Cerebellar cortex (tissue), 1 donor: ENCODE measurements at regions not wholly inside any gene's neighbourhood (a gene's known extent, or its start where the extent isn't known, plus 50 kb on each side); places are given as distances from the start of the nearest gene placed in this dataset.

Experiments
- DNase-seq: peaks from one replicate; pipeline ENCODE4 v3.0.0-alpha.2; 2015; ENCODE audit warnings: low spot score

DNA sequence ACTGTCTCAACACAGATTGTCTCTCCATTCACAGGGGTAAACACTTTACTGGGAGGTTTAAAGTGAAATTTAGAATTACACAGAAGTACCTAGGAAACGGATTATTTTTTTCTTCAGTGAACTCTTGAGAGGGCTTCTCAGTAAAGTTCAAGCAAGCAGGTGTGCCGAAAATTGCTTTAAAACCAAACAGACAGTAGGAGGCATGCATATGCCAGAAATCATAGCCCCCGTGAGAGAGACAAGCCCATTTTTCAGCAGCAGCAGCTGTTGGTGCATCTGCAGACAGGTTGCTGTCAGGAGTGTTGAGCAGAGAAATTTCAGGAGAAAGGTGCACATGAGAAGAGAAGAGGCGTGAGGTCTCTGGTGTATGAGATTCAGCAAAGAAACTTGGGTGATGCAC is 2115.5 kb upstream of the CELF4 start:
- no peak for DNase-seq

DNA sequence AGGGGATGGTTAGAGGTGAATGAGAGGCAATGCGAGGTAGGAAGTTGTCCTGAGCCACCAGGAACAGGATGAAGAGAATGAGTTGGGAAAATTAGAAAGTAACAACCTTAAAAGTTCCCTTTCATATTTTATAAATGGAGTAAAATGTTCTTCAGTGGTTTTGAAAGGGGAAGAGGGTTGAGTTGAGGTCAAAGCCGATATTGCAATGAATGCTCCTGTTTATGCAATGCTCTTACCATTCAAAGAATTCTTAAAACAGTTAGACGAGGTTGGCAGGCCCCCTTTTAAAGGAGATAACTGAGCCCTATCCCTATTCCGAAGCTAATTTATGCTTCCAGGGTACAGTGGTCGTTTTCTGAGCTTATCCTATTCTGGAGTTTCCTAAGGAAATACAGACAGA is 2110.3 kb upstream of the CELF4 start:
- no peak for DNase-seq

DNA sequence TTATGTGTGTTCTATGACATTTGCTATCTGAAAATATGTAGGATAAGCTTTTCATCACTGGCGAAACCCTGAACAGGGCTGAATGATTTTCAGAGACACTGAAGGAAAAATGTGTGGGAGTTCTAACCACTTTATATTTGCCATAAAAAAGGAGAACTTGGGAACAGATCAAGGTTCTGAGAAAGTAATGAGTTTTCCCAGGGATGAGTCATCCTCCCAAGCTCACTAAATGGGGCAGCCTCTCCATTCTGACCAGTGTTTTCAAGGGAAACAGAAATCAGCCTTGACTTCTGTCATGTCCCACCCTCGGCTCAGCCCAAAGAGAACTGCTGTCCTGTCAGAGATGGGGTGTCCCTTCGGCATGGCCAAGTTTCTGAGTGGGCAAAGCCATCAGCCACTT is 2109.8 kb upstream of the CELF4 start:
- DNase-seq = no peak

DNA sequence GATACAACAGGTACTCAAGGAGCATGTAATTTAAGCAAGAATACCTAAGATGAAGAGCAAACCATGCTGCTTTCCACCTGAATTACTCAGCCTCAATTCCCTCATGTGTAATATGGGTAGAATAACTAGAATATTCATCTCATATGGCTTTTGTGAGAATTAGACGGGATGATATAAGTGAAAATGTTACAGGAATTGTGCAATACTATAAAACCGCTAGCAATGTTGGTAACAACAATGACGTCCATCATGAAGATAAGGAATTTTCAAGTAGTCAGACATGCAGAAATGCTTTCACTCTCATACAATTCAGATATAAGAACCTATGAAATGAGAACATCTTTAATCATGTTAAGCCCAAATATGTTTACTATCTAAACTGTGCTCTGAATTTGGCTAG is 2106.6 kb upstream of the CELF4 start:
- DNase-seq = no peak

DNA sequence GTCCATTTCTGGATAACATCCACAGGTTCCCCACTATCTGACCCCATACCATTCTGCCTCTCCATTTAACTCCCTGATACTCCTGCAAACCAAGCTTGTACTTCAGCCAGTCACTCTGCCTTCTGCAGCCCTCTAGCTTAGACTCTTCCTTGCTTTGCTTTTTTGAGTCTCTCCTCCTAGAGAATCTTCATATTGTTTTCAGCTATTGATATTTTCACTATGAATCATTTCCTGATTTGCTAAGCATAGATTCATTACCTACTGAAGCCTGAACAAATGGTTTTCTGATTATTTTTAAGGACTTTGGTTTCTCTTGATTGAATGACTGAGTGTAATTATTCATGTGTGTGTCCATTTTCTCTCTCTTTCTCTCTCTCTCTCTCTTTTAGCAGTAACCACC is 2102.3 kb upstream of the CELF4 start:
- DNase-seq = no peak

DNA sequence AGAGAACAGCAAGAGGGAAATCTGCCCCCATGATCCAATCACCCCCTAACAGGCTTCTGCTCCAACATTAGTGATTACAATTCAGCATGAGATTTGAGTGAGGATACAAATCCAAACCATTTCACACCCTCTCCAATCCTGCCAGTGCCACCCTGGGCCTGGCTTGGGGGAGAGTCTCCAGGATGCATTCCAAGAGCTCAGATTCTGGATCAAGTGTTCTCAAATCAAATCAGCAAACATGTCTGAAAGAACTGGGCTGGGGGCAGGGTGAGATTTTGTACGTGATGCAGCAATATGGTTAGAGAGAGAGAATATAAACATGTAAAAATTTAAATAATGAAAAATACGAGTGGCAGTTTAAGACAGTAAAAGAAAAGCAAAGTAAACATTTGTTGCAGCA is 2100.9 kb upstream of the CELF4 start:
- DNase-seq = no peak

DNA sequence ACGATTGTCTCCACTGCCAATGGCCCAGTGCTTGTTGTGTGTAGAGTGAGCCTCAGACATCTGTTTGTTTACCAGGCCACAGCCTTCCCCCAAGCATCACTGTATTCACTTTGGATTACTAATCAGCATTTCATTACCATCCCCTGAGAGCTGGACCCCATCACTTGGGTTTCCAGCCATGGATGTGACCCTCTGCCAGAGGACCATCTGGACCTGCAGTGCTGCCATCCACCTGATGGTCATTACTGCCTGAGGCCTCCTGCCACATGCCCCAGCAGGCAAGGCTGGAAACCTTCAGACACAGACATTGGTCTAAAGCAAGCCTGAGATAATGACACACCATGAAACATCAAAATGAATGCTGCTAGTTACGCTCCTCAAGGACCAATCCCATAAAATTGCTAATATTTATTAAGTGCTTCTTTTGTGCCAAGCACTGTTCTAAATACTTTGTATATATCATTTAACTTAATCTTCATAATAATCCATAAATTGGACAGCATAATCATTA is 2096.3 kb upstream of the CELF4 start:
- DNase-seq = peak; percentile 78

DNA sequence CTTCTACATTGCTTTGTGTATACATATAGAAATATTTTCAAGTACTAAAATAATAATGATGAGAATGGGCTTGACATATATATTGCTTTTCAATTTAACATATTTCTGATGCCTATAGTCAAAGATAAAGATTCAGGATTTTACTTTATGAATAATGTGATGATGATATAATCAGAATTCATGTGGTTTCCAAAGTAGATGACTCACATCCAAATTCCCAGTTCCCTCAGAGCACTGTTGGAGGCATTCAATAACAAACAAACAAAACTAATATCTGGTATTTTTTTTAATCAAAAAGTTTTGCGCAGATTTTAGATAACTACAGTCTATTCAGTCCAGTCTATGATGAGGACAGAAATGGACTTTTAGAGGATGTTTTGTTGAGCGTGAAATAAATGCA is 2094.5 kb upstream of the CELF4 start:
- DNase-seq = no peak

DNA sequence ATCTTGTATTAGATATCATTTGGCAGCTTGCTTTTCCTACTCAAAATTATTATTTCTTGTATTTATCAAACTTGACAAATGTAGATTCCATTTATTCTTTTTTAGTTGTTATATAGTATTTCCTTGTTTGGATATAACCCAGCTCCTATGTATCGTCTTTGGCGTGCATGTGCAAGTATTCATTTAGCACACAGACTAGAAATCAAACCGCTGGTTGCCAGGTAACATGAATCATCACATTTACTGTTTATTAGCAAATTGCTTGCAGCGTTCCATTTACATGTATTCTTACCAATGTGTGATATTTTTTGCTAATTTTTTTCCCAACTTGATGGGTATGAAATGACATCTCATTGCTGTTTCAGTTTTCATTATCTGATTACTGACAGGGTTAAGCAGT is 2089.7 kb upstream of the CELF4 start:
- DNase-seq = no peak

DNA sequence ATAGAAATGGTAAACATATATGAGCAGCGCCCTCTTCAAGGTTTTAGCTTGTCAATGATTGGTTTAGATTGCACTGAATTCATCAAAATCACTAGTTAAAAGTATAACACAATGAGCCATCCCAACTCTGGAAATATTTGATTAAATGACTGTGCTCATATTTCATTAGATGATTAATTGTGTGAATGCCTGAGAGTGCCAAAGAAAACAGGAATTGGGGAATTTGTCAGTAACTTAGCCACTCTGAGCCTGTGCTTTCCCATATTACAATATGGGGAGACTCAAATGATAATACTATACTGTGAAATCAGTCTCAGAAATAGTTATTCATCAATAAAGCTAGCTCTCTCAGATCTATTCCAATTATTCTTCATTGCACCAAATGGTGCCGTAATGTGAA is 2087.6 kb upstream of the CELF4 start:
- DNase-seq = no peak

DNA sequence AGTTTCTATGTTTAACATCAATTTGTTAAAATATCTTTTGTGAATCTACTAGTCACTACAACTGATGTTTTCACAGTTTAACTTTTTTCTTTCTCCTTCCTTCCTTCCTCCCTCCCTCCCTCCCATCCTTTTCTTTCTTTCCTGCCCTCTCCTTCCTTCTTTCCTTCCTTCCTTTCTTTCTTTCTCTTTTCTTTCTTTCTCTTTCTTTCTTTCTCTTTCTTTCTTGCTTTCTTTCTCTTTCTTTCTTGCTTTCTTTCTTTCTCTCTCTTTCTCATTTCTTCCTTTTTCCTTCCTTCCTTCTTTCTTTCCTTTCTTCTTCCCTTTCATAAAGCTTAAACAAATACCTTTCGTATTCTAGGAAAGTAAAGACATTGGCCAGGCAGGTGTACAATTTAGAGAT is 2083.0 kb upstream of the CELF4 start:
- no peak for DNase-seq

DNA sequence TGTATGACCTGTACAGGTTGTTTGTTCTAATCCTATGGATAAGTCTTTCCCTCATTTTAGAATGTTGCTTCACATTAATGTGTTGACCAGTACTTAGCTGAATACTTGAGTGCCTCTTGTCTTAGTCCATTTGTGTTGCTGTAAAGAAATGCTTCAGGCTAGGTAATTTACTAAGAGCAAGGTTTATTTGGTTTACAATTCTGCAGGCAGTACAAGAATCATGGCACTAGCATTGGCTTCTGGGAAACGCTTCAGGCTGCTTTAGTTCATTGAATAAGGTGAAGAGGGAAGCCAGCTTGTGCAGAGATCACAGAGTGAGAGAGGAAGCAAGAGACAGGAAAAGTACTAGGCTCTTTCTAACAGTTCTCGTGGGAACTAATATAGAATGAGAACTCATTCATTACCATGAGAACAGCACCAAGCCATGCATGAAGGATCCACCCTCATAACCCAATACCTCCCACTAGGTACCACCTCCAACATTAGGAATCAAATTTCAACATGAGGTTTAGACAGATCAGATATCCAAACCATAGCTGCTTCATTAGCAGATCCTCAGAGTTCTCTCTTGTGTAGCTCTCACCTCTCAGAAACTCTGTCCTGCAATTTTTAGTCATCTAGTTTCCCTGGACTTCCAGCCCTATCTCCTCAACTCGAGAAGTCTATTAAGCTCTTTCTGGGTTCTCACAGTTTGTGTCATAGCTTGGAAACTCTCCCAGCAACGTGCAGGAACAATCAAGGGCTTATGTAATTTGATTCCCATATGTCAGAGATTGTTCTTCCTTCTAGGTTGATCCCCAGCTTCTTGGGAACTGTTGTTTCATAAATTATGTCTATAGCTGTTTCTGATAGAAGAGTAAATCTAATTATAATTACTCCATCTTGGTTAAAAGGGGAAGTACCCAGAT is 2082.3 kb upstream of the CELF4 start:
- DNase-seq = peak; percentile 21

DNA sequence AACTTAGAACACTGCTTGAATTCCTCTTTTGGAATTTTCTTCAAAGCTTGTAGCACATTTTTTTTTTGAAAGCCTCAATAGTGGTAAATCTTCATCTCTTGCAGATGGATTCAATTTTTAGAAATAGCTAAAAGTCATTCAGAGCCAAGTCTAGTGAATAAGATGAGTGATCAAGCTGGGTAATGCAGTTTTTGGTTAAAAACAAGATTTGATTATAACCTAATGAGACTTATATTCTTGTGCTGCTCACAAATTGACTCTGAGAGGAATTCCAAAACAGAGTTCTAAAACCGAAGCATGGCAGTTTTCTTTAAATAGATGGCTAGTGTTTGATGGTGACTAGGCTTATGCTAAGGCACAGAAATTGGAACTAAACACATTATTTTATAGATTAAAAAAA is 2072.6 kb upstream of the CELF4 start:
- no peak for DNase-seq

DNA sequence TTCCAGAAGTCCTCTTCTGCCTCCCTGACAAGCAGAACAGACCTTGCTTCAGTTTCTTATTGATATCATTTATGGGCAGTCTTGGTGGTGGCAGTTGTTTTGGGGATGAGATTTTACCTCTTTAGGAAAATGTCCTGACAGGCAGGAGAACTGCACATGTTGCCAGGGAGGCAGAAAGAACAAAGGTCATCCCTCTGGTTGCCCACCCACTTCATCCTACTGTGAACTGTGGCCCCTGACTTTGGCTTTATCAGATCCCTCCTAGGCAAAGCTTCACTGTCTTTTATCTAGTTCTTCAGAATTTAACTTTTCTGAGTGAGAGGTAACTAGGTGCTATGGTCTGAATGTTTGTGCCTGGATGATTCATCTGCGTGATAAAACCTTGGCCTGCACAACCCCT is 2071.3 kb upstream of the CELF4 start:
- DNase-seq = no peak

DNA sequence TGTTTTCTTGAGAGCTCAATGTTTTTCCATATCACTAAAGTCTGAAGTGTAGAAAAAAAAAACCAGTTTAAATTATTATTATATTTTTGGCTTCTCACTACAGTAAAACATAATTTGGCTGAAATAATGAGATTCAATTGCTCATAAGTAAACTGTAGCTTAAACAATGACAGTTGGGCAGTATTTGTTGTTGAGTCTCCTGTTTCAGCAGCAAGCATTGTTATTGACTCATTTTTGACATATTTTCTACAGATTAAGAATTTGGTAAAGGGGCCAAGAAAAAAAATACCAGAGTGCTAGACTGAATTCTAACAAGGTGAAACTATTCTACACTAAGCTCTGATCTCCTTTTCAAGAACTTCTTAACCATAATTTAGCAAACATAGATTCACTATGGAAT is 2070.4 kb upstream of the CELF4 start:
- DNase-seq = no peak

DNA sequence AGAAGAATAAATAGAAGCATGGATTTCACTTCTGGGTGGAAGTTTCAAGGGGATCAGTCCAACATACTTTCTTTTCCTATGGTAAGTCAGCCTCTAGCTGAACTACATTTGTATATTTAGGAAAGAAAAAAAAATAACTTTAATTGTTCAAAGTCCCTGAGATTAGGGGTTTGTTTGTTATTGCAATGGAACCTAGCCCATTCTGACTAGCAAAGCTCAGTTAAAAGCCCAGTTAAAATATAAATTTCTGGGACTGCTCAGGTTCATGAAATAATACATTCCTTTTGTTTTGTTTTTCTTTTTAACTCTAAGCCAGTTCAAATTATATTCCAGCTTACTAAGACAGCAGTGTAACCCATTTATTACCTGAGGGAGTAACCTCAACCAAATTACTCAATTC is 2069.6 kb upstream of the CELF4 start:
- DNase-seq = no peak

DNA sequence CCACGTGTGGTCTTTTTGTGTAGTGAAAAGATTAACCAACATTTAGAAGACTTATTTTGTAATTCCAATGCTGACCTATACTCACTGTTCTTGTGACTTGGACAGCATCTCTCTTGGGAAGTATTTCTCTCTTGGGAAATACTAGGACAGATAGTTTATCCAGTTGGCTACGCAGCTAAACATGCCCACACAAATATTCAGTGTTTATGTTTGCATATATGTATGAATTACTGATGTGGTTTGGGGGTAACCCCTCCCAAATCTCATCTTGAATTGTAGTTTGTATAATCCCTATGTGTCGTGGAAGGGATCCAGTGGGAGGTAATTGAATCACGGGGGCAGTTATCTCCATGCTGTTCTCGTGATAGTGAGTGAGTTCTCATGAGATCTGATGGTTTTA is 2062.3 kb upstream of the CELF4 start:
- no peak for DNase-seq

DNA sequence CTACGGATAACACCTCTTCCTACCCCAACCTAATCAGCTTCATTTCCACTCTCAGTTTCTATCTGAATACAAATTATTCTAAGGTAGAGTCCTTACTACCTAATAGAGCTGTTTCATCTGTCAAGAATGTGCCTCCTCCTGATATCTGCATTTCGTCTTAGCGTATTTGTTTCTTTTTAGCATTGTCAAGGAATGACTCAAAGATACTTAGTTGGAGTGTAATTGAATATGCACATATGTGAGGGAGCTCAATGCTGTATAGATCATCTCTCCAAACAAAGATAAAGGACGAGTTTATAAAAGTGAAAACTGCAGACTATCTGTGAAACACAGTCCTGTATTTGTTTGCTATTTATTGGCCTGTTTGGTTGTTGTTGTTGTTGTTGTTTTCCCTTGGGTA is 2059.4 kb upstream of the CELF4 start:
- no peak for DNase-seq

DNA sequence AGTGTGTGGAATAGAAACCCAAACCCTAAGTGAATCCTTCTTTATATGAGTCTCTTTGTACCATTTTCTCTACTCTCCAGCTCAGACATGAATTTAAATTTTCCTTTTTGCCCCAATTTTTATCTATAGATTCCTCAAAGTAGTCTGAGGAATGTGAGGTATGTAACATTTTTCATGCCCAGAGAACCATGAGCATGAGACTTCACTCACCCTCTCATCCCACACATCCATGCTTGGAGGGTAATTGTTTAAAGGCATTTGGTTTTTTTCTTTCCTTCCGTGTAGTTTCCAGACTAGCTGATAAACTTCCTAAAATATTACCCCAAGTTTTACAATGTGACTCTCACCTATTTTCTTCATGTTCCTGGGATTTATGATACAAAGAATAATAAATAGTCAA is 2056.8 kb upstream of the CELF4 start:
- no peak for DNase-seq

DNA sequence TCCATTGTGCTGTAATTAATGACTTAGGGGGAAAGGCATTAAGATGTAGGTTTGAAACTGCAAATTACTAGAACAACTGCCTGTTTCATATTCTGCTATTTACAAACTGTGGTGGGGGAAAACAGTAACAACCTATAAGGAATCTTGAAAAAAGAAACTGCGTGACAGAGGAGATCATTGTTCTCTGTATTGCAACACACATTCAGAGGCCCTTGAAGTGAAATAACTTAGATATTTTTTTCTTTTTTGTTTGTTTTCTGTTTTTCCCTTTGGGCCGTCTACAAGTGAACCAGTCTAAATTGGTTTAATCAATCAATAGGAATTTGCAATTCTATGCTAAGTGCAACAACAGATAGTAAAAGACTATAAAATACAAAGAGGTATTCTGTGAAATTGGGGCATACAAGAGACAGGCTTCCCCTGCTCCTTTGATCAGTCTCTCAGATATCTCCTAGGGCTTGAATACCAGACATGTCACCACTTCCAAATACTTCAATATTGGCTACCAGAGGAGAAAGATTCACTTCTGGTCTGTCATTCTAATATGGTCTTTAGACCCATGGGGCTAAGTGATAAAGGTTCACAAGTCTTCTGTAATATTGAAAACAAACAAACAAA is 2055.1 kb upstream of the CELF4 start:
- no peak for DNase-seq

DNA sequence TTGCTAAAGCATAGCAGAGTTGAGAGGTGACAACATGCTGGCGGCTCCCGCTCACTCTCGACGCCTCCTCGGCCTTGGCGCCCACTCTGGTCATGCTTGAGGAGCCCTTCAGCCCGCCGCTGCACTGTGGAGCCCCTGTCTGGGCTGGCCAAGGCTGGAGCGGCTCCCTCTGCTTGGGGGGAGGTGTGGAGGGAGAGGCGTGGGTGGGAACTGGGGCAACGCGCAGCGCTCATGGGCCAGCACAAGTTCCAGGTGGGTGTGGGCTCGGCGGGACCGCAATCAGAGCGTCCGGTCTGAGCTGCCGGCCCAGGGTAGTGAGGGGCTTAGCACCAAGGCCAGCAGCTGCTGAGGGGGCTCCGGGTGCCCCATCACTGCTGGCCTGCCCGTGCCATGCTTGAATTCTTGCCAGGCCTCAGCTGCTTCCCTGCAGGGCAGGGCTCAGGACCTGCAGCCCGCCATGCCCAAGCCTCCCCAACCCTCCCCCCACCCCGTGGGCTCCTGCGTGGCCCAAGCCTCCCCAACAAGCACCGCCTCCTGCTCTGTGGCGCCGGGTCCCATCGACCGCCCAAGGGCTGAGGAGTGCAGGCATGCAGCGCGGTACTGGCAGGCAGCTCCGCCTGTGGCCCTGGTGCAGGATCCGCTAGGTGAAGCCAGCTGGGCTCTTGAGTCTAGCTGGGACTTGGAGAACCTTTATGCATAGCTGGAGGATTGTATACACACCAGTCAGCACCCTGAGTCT is 2052.8 kb upstream of the CELF4 start:
- no peak for DNase-seq

DNA sequence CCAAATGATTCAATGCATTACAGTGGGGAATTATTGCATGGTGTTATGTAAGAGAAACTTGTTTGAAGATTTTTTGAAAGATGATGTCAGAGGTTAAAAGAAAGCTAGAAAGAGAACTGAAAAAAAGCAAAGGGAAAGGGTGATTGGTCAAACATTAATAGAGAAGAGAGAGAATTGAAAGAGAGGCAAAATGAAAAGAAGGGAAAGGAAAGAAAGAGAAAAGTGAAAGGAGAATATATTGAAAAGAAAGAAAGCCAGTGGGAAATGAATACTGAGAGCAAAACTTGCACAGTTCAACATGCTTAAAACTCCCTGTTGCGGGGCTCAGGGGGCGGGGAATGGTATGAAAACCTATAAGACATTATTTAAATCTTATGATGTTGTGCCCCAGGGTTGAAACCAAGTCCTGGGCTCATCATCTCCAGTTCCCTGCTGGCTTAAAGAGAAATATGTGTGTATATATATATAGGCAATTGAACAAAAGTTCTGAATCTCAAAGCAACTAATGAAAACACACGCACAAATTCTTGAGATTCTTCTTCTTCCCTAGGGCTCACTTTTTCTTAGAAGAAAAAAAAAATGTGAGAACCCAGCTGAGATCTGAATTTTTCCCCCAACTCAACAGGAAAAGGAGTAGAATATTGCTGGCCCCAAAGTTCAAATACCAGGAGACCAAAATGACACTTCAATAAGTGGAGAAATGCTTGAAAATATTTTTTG is 2045.9 kb upstream of the CELF4 start:
- DNase-seq = no peak
